Neural cell (in vitro differentiated cells): ENCODE measurements at regions not wholly inside any gene's neighbourhood (a gene's known extent, or its start where the extent isn't known, plus 50 kb on each side); places are given as distances from the start of the nearest gene placed in this dataset.

Experiments
- H2AFZ ChIP-seq: fragments of 200-600, 300-800 bp; sonication (generic), shearing (Covaris generic); 2 replicates; pipeline ENCODE4 v1.6.0; 2014; ENCODE audit warnings: low read depth, mild to moderate bottlenecking, antibody characterized with exemption, low read length, moderate library complexity
- H3F3A ChIP-seq: fragments of 200-600 bp; shearing (Covaris generic); 2 replicates; pipeline ENCODE4 v1.6.1; 2016; ENCODE audit warnings: mild to moderate bottlenecking, moderate library complexity, mixed read lengths, antibody characterized with exemption, low read length; ENCODE audit not compliant: insufficient read depth, poor library complexity, severe bottlenecking
- H3K27ac ChIP-seq: fragments of 200-600, 300-800 bp; sonication (generic), shearing (Covaris generic); 2 replicates; pipeline ENCODE4 v1.5.1; 2014; ENCODE audit warnings: mild to moderate bottlenecking, low read length, moderate library complexity
- H3K27me3 ChIP-seq: fragments of 300-800, 200-600 bp; sonication (generic), shearing (Covaris generic); 2 replicates; pipeline ENCODE4 v1.6.0; 2014; ENCODE audit warnings: mild to moderate bottlenecking, low read depth, low read length, moderate library complexity; ENCODE audit not compliant: insufficient read depth
- H3K36me3 ChIP-seq: fragments of 300-800, 200-600 bp; sonication (generic), shearing (Covaris generic); 2 replicates; pipeline ENCODE4 v1.5.1; 2014; ENCODE audit warnings: mild to moderate bottlenecking, antibody characterized with exemption, low read length, moderate library complexity; ENCODE audit not compliant: insufficient read depth
- H3K4me2 ChIP-seq: fragments of 300-800, 200-600 bp; sonication (generic), shearing (Covaris generic); 2 replicates; pipeline ENCODE4 v1.6.0; 2014; ENCODE audit warnings: mild to moderate bottlenecking, low read length
- H3K4me3 ChIP-seq: fragments of 300-800, 200-600 bp; sonication (generic), shearing (Covaris generic); 2 replicates; pipeline ENCODE4 v1.5.1; 2014; ENCODE audit warnings: mild to moderate bottlenecking, low read length, moderate library complexity
- H3K79me2 ChIP-seq: fragments of 200-600 bp; shearing (Covaris generic); replicated peaks from 2 replicates; pipeline ENCODE4 v1.6.0; 2014; ENCODE audit warnings: mild to moderate bottlenecking, low read length, moderate library complexity; ENCODE audit not compliant: insufficient read depth
- H3K9ac ChIP-seq: fragments of 300-800, 200-600 bp; sonication (generic), shearing (Covaris generic); 2 replicates; pipeline ENCODE4 v1.6.1; 2016; ENCODE audit warnings: mild to moderate bottlenecking, low read length, mixed read lengths
- H3K9me2 ChIP-seq: fragments of 200-600 bp; shearing (Covaris generic); 2 replicates; pipeline ENCODE4 v1.6.1; 2016; ENCODE audit warnings: mild to moderate bottlenecking, low read length, mixed read lengths; ENCODE audit not compliant: insufficient read depth
- H3K9me3 ChIP-seq: fragments of 200-600, 300-800 bp; sonication (generic), shearing (Covaris generic); 2 replicates; pipeline ENCODE4 v1.6.1; 2016; ENCODE audit warnings: mild to moderate bottlenecking, mixed run types, low read length, moderate library complexity, mixed read lengths
- H4K20me1 ChIP-seq: fragments of 200-600 bp; shearing (Covaris generic); 2 replicates; pipeline ENCODE4 v1.6.1; 2016; ENCODE audit warnings: mild to moderate bottlenecking, mixed run types; ENCODE audit not compliant: insufficient read depth
- EP300 ChIP-seq: fragments of 450-650 bp; conservative IDR thresholded peaks from 2 replicates; pipeline ENCODE4 v1.6.1; 2014; ENCODE audit warnings: antibody characterized with exemption, mild to moderate bottlenecking, moderate library complexity; ENCODE audit not compliant: poor library complexity, severe bottlenecking
- EZH2 ChIP-seq: fragments of 200-600, 300-800 bp; shearing (Covaris generic), sonication (generic); IDR thresholded peaks from 2 replicates; pipeline ENCODE4 v1.6.1; 2014; ENCODE audit warnings: antibody characterized with exemption, low read length, borderline replicate concordance, mild to moderate bottlenecking; ENCODE audit not compliant: insufficient read depth, poor library complexity, severe bottlenecking
- MXI1 ChIP-seq: fragments of 450-650 bp; conservative IDR thresholded peaks from 2 replicates; pipeline ENCODE4 v1.6.1; 2014; ENCODE audit warnings: antibody characterized with exemption, mild to moderate bottlenecking; ENCODE audit not compliant: poor library complexity, severe bottlenecking
- POLR2AphosphoS5 ChIP-seq: IDR thresholded peaks from 2 replicates; pipeline ENCODE4 v1.6.1; 2012
- RAD21 ChIP-seq: fragments of 450-650 bp; conservative IDR thresholded peaks from 2 replicates; pipeline ENCODE4 v1.6.1; 2014; ENCODE audit warnings: antibody characterized with exemption, mild to moderate bottlenecking, moderate library complexity
- SMC3 ChIP-seq: fragments of 450-650 bp; conservative IDR thresholded peaks from 2 replicates; pipeline ENCODE4 v1.6.1; 2014; ENCODE audit warnings: antibody characterized with exemption, mild to moderate bottlenecking, moderate library complexity; ENCODE audit not compliant: poor library complexity
- TAF1 ChIP-seq: IDR thresholded peaks from 2 replicates; pipeline ENCODE4 v1.6.1; 2012; ENCODE audit warnings: low read depth
- TF ChIP-seq, protein P1 (sequence below): IDR thresholded peaks from 2 replicates; pipeline ENCODE4 v1.6.1; 2012; ENCODE audit warnings: borderline replicate concordance
- TF ChIP-seq, protein P2 (sequence below): fragments of 450-650 bp; IDR thresholded peaks from 2 replicates; pipeline ENCODE4 v1.5.1; 2014; ENCODE audit warnings: antibody characterized with exemption, mild to moderate bottlenecking, moderate library complexity; ENCODE audit not compliant: poor library complexity, severe bottlenecking

DNA sequence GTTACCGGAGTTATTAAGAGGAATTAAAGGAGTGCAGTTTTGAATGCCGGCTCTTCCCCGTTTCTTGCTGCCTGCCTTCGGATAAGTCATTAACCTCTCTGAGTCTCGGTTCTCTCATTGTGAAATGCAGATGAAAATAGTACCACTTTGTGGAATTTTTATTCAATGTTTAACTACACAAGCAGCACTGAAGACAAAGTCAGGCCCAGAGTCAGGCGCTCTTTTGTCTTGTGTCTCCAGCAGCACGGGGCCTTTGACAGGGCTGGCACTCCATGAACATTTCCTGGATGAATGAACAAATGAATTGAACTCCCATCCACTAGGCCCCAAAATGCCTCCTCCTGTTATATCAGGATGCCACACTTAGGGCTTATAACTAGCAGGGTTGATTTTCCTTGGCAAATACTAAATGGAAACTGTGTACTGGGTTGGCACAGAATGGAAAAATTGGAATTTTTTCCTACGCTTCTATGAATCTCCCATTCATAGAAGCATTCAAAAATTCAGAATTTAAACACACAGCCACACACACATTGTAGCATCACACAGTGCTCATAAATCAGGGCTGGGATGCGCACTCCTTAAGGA, 332.8 kb downstream of the MLLT3 start:
- no peak overlapping the region for H3K4me3 ChIP-seq
- H3K9ac ChIP-seq, result no peak overlapping the region
- H3K36me3 ChIP-seq, result no peaks in the 10 kb centered on the region
- no peaks in the 10 kb centered on the region for H3K9me3 ChIP-seq
- H2AFZ ChIP-seq, result no peak overlapping the region
- no peaks in the 10 kb centered on the region for H3K79me2 ChIP-seq
- H3F3A ChIP-seq, result no peaks in the 10 kb centered on the region
- H3K4me2 ChIP-seq, result no peak overlapping the region
- TF ChIP-seq POLR2AphosphoS5, result no peak
- no peak for TF ChIP-seq EP300
- no peak for TF ChIP-seq SMC3
- TF ChIP-seq MXI1, result no peak
- TF ChIP-seq, protein P1, sequence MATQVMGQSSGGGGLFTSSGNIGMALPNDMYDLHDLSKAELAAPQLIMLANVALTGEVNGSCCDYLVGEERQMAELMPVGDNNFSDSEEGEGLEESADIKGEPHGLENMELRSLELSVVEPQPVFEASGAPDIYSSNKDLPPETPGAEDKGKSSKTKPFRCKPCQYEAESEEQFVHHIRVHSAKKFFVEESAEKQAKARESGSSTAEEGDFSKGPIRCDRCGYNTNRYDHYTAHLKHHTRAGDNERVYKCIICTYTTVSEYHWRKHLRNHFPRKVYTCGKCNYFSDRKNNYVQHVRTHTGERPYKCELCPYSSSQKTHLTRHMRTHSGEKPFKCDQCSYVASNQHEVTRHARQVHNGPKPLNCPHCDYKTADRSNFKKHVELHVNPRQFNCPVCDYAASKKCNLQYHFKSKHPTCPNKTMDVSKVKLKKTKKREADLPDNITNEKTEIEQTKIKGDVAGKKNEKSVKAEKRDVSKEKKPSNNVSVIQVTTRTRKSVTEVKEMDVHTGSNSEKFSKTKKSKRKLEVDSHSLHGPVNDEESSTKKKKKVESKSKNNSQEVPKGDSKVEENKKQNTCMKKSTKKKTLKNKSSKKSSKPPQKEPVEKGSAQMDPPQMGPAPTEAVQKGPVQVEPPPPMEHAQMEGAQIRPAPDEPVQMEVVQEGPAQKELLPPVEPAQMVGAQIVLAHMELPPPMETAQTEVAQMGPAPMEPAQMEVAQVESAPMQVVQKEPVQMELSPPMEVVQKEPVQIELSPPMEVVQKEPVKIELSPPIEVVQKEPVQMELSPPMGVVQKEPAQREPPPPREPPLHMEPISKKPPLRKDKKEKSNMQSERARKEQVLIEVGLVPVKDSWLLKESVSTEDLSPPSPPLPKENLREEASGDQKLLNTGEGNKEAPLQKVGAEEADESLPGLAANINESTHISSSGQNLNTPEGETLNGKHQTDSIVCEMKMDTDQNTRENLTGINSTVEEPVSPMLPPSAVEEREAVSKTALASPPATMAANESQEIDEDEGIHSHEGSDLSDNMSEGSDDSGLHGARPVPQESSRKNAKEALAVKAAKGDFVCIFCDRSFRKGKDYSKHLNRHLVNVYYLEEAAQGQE, result no peak
- TF ChIP-seq, protein P2, sequence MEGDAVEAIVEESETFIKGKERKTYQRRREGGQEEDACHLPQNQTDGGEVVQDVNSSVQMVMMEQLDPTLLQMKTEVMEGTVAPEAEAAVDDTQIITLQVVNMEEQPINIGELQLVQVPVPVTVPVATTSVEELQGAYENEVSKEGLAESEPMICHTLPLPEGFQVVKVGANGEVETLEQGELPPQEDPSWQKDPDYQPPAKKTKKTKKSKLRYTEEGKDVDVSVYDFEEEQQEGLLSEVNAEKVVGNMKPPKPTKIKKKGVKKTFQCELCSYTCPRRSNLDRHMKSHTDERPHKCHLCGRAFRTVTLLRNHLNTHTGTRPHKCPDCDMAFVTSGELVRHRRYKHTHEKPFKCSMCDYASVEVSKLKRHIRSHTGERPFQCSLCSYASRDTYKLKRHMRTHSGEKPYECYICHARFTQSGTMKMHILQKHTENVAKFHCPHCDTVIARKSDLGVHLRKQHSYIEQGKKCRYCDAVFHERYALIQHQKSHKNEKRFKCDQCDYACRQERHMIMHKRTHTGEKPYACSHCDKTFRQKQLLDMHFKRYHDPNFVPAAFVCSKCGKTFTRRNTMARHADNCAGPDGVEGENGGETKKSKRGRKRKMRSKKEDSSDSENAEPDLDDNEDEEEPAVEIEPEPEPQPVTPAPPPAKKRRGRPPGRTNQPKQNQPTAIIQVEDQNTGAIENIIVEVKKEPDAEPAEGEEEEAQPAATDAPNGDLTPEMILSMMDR, result no peak
- no peak for TF ChIP-seq TAF1
- TF ChIP-seq EZH2, result no peak
- no peak for TF ChIP-seq RAD21
- H3K9me2 ChIP-seq, result no peaks in the 10 kb centered on the region
- no peaks in the 10 kb centered on the region for H3K27me3 ChIP-seq
- no peaks in the 10 kb centered on the region for H4K20me1 ChIP-seq
- no peak overlapping the region for H3K27ac ChIP-seq

DNA sequence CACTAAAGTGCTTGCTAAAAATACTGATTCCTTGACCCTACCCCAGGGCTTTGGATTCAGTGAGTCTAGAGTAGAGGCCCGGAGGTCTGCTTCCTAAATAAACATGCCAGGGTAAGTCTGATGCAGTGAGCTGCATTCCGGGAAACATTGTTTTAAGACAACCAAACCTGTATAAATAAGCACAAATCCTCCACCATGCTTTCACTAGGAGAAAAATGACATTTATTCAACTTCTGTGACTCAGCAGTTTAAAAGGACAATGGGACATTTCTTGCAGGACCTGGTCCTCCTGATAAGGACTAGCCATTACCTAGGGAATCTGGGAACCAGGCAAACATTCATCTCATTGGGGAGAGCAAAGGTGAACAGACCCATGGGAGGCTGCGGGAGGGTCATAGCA, 335.3 kb downstream of the MLLT3 start:
- Histone ChIP-seq H3K4me2 (no peak overlapping the region), H3K79me2 (no peaks in the 10 kb centered on the region), H3K4me3 (peak overlapping the region; percentile 4), H3K9me3 (no peaks in the 10 kb centered on the region), H2AFZ (no peak overlapping the region), H3K9me2 (no peaks in the 10 kb centered on the region), H3K36me3 (no peaks in the 10 kb centered on the region), H3K27ac (peak overlapping the region; percentile 77), H3K9ac (peak overlapping the region; percentile 43), H4K20me1 (no peaks in the 10 kb centered on the region), H3F3A (no peaks in the 10 kb centered on the region), H3K27me3 (no peaks in the 10 kb centered on the region)
- no peak for TF ChIP-seq POLR2AphosphoS5
- no peak for TF ChIP-seq TAF1
- TF ChIP-seq MXI1, result no peak
